OCI-LY3 (cell line): ENCODE measurements at regions not wholly inside any gene's neighbourhood (a gene's known extent, or its start where the extent isn't known, plus 50 kb on each side); places are given as distances from the start of the nearest gene placed in this dataset.

Experiments
- H2AFZ ChIP-seq: fragments of 200-600, 300-600 bp; shearing (Covaris generic); 2 replicates; pipeline ENCODE4 v1.6.0; 2014; ENCODE audit warnings: antibody characterized with exemption, low read depth, low read length
- H3K27ac ChIP-seq: fragments of 200-600, 300-600 bp; sonication (generic); 2 replicates; pipeline ENCODE4 v1.5.1; 2014; ENCODE audit warnings: mild to moderate bottlenecking, low read length, moderate library complexity, mixed read lengths
- H3K27me3 ChIP-seq: fragments of 200-600, 300-600 bp; sonication (generic); 2 replicates; pipeline ENCODE4 v1.6.1; 2014; ENCODE audit warnings: low read depth, low read length, mixed read lengths
- H3K36me3 ChIP-seq: fragments of 200-600, 300-600 bp; sonication (generic); replicated peaks from 2 replicates; pipeline ENCODE3; 2014; ENCODE audit warnings: low read depth, low read length, mixed read lengths
- H3K4me1 ChIP-seq: fragments of 300-600, 200-600 bp; sonication (generic); 2 replicates; pipeline ENCODE4 v1.6.1; 2014; ENCODE audit warnings: low read length, mixed read lengths
- H3K4me2 ChIP-seq: fragments of 200-600, 300-600 bp; sonication (generic); 2 replicates; pipeline ENCODE4 v1.6.1; 2014; ENCODE audit warnings: low read length, mixed read lengths
- H3K4me3 ChIP-seq: fragments of 300-600, 200-600 bp; sonication (generic); 2 replicates; pipeline ENCODE4 v1.5.1; 2014; ENCODE audit warnings: antibody characterized with exemption, mild to moderate bottlenecking, low read length, moderate library complexity
- H3K79me2 ChIP-seq: fragments of 300-600, 200-600 bp; shearing (Covaris generic); 2 replicates; pipeline ENCODE4 v1.6.1; 2014; ENCODE audit warnings: mild to moderate bottlenecking, low read length, mixed read lengths
- H3K9ac ChIP-seq: fragments of 300-600, 200-600 bp; shearing (Covaris generic); 2 replicates; pipeline ENCODE4 v1.6.0; 2014; ENCODE audit warnings: mild to moderate bottlenecking, low read length, moderate library complexity
- H3K9me3 ChIP-seq: fragments of 200-600, 300-600 bp; shearing (Covaris generic); 2 replicates; pipeline ENCODE4 v1.6.1; 2014; ENCODE audit warnings: low read length, mixed read lengths; ENCODE audit not compliant: insufficient read depth
- H4K20me1 ChIP-seq: fragments of 200-600, 300-600 bp; sonication (generic); 2 replicates; pipeline ENCODE4 v1.6.1; 2016; ENCODE audit warnings: low read length, mixed read lengths; ENCODE audit not compliant: insufficient read depth
- EZH2phosphoT487 ChIP-seq: fragments of 200-600 bp; shearing (Covaris generic); IDR thresholded peaks from 2 replicates; pipeline ENCODE4 v1.6.1; 2018; ENCODE audit warnings: antibody characterized with exemption, mixed run types, low read depth
- TF ChIP-seq, protein P1 (sequence below): fragments of 200-600, 300-600 bp; sonication (generic); IDR thresholded peaks from 2 replicates; pipeline ENCODE4 v1.5.1; 2014; ENCODE audit warnings: antibody characterized with exemption, low read length, low read depth

DNA sequence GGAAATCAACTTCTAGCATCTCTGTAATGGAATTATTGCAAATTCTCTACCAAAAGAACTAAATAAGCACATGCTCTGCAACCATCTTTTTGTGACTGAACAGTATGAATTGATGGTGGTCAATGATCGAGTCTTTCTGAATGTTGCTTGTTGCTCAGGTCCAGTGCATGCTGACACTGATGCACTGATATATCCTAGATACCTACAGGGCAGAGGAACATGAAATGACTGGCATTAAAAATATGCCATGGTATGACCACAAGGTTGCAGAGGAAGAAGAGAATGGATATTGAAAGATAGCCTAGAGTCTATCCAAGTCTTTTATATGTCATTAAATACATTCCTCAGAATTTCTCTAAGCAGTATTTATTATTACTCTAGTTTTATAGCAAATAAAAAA lies 692.8 kb upstream of the TENM3 start:
- H3K4me3 ChIP-seq = no peak overlapping the region
- H3K9me3 ChIP-seq = no peaks in the 10 kb centered on the region
- H3K36me3 ChIP-seq = no peaks in the 10 kb centered on the region
- H3K79me2 ChIP-seq = no peaks in the 10 kb centered on the region
- H3K9ac ChIP-seq = no peak overlapping the region
- H4K20me1 ChIP-seq = no peaks in the 10 kb centered on the region
- no peak overlapping the region for H3K27ac ChIP-seq
- no peak overlapping the region for H2AFZ ChIP-seq
- H3K27me3 ChIP-seq = no peaks in the 10 kb centered on the region
- peaks cover 5% of the 10 kb centered on the region; the same call in 1 of the 2 replicates for H3K4me1 ChIP-seq
- no peak for TF ChIP-seq EZH2phosphoT487
- TF ChIP-seq, protein P1, sequence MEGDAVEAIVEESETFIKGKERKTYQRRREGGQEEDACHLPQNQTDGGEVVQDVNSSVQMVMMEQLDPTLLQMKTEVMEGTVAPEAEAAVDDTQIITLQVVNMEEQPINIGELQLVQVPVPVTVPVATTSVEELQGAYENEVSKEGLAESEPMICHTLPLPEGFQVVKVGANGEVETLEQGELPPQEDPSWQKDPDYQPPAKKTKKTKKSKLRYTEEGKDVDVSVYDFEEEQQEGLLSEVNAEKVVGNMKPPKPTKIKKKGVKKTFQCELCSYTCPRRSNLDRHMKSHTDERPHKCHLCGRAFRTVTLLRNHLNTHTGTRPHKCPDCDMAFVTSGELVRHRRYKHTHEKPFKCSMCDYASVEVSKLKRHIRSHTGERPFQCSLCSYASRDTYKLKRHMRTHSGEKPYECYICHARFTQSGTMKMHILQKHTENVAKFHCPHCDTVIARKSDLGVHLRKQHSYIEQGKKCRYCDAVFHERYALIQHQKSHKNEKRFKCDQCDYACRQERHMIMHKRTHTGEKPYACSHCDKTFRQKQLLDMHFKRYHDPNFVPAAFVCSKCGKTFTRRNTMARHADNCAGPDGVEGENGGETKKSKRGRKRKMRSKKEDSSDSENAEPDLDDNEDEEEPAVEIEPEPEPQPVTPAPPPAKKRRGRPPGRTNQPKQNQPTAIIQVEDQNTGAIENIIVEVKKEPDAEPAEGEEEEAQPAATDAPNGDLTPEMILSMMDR = no peak
- no peak overlapping the region for H3K4me2 ChIP-seq

DNA sequence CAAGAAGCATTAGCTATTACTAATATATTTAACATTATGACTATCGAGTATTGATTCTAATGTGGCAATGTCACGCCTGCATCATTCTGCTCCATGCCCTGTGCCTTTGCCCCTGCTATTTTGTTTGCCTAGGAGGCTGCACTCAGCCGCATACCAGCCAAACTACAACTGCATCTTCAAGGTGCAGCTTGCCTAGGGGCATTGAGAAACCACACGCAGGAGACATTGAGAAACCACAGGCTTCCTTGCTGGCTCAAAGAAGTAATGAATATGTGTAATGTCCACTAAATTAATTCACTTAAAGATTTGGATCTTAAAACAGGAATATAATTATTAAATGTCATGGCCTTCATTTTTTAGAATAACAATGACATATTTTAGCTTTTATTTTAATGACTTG lies 683.6 kb upstream of the TENM3 start:
- no peak overlapping the region for H3K27ac ChIP-seq
- H3K9ac ChIP-seq = no peak overlapping the region
- no peak overlapping the region for H3K4me2 ChIP-seq
- no peak overlapping the region for H3K4me3 ChIP-seq
- no peaks in the 10 kb centered on the region for H3K4me1 ChIP-seq
- TF ChIP-seq, protein P1 = no peak
- no peak for TF ChIP-seq EZH2phosphoT487
- no peaks in the 10 kb centered on the region for H3K27me3 ChIP-seq
- H3K79me2 ChIP-seq = no peaks in the 10 kb centered on the region
- H4K20me1 ChIP-seq = no peaks in the 10 kb centered on the region
- no peaks in the 10 kb centered on the region for H3K36me3 ChIP-seq
- no peaks in the 10 kb centered on the region for H3K9me3 ChIP-seq
- H2AFZ ChIP-seq = no peak overlapping the region

DNA sequence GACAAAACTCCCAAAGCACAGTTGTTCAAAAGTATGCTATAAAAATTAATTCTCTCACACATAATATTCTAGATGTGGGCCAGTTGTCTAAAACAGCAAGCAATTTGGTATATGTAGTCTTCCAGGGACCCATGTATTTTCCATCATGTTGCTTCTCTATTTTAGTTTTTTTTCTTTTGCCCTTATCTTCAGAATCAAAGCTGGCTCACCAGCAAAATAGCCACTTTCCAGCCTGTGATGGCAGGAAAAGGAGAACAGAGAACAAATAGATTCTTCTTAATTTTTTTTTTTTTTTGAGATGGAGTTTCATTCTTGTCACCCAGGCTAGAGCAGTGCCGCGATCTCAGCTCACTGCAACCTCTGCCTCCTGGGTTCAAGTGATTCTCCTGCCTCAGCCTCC lies 680.8 kb upstream of the TENM3 start:
- Histone ChIP-seq H2AFZ (no peak overlapping the region), H3K27me3 (no peaks in the 10 kb centered on the region), H3K9ac (no peak overlapping the region), H3K36me3 (no peaks in the 10 kb centered on the region), H3K4me1 (no peaks in the 10 kb centered on the region), H3K27ac (no peak overlapping the region), H3K4me2 (no peak overlapping the region), H3K9me3 (no peaks in the 10 kb centered on the region), H4K20me1 (no peaks in the 10 kb centered on the region), H3K4me3 (no peak overlapping the region), H3K79me2 (no peaks in the 10 kb centered on the region)
- no peak for TF ChIP-seq EZH2phosphoT487
- TF ChIP-seq, protein P1 = no peak

DNA sequence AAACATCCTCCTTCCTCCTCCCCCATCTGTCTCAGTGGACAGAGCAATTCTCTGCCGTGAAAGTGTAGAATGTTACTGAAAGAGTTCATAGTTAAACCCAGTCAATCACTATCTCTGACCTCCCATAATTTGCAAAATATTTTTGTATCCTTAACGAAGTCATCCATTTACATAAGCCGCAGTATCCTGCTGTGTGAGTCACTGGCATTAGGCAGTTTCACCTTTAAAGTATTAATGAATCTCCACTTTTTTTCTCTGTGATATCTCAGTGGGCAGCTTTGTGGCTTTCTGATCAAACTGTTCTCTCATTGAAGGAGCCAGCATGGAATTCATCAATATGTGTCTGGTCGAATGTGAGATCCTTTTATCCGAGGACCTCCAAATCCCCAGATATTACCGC lies 678.6 kb upstream of the TENM3 start:
- no peaks in the 10 kb centered on the region for H3K79me2 ChIP-seq
- H3K4me3 ChIP-seq = no peak overlapping the region
- H3K36me3 ChIP-seq = no peaks in the 10 kb centered on the region
- H4K20me1 ChIP-seq = no peaks in the 10 kb centered on the region
- no peak overlapping the region for H3K9ac ChIP-seq
- H3K27me3 ChIP-seq = no peaks in the 10 kb centered on the region
- H2AFZ ChIP-seq = no peak overlapping the region
- H3K27ac ChIP-seq = no peak overlapping the region
- no peaks in the 10 kb centered on the region for H3K4me1 ChIP-seq
- H3K4me2 ChIP-seq = no peak overlapping the region
- H3K9me3 ChIP-seq = no peaks in the 10 kb centered on the region
- TF ChIP-seq, protein P1 = no peak
- no peak for TF ChIP-seq EZH2phosphoT487
